Lower lobe of right lung (tissue), 2 donors: ENCODE measurements at regions not wholly inside any gene's neighbourhood (a gene's known extent, or its start where the extent isn't known, plus 50 kb on each side); places are given as distances from the start of the nearest gene placed in this dataset.
A peak's percentile ranks its signal among the peaks of the same experiment; 100 is the strongest.

Experiments used
- ATAC-seq, 2 donors: fragments of 200-7000 bp; cut with Tn5 transposase; one replicate each; pipeline ENCODE4 v1.9.1; 2020 to 2022; ENCODE audit warnings: mild to moderate bottlenecking in 2 of 2, moderate library complexity in 2 of 2
- DNase-seq: peaks from one replicate; pipeline ENCODE4 v3.0.0-alpha.2; 2020
- H3K27ac ChIP-seq: fragments of 200-600 bp; one replicate; pipeline ENCODE4 v1.8.0; 2022
- H3K27me3 ChIP-seq: fragments of 200-600 bp; one replicate; pipeline ENCODE4 v1.8.0; 2022; ENCODE audit warnings: low read depth
- H3K36me3 ChIP-seq: fragments of 200-600 bp; one replicate; pipeline ENCODE4 v1.8.0; 2022; ENCODE audit warnings: mild to moderate bottlenecking
- H3K4me1 ChIP-seq: fragments of 200-600 bp; one replicate; pipeline ENCODE4 v1.8.0; 2022
- H3K4me3 ChIP-seq: fragments of 200-600 bp; one replicate; pipeline ENCODE4 v1.8.0; 2022; ENCODE audit warnings: mild to moderate bottlenecking
- H3K9me3 ChIP-seq: fragments of 200-600 bp; one replicate; pipeline ENCODE4 v1.8.0; 2022
- CTCF ChIP-seq: fragments of 200-600 bp; IDR thresholded peaks from one replicate; pipeline ENCODE4 v1.8.0; 2022; ENCODE audit warnings: antibody characterized with exemption, mild to moderate bottlenecking
- intact Hi-C: fragments of 100-400 bp; cut with DNase I; formaldehyde crosslinking; loops from one replicate; pipeline ENCODE4 v1.11.0; 2022
- donor health status: DM: no; HTN: yes; CAD: no; lungs with severe emphysema.

GRCh38 chr4:186891859-186892486 is 168.3 kb upstream of the FAT1 start:
- Histone ChIP-seq H3K9me3 (no peaks in the 10 kb centered on the region), H3K4me3 (no peak overlapping the region), H3K36me3 (no peaks in the 10 kb centered on the region), H3K4me1 (no peaks in the 10 kb centered on the region), H3K27ac (no peak overlapping the region), H3K27me3 (no peaks in the 10 kb centered on the region)
- TF ChIP-seq CTCF = no peak
- DNase-seq = no peak
- no peak for ATAC-seq
- intact Hi-C loops = no loop called here

GRCh38 chr4:186898367-186898766 is 174.7 kb upstream of the FAT1 start:
- intact Hi-C loops = no loop called here
- no peak for TF ChIP-seq CTCF
- H3K4me3 ChIP-seq = no peak overlapping the region

GRCh38 chr4:186900232-186900900 is 176.7 kb upstream of the FAT1 start:
- DNase-seq = no peak
- no peaks in the 10 kb centered on the region for H3K36me3 ChIP-seq
- H3K9me3 ChIP-seq = no peaks in the 10 kb centered on the region
- H3K27ac ChIP-seq = no peak overlapping the region
- H3K4me1 ChIP-seq = peaks cover 12% of the 10 kb centered on the region
- intact Hi-C loops = no loop called here
- ATAC-seq = peak in 1 of 2 donors; percentile 37
- TF ChIP-seq CTCF = no peak
- no peak overlapping the region for H3K4me3 ChIP-seq
- H3K27me3 ChIP-seq = no peaks in the 10 kb centered on the region

More at GRCh38 chr4:186898367-186898766, 174.7 kb upstream of the FAT1 start:
- no peak overlapping the region for H3K27ac ChIP-seq
- no peaks in the 10 kb centered on the region for H3K27me3 ChIP-seq
- H3K36me3 ChIP-seq = no peaks in the 10 kb centered on the region
- no peaks in the 10 kb centered on the region for H3K9me3 ChIP-seq
- peaks cover 12% of the 10 kb centered on the region for H3K4me1 ChIP-seq
- ATAC-seq (no peak), DNase-seq (no peak)

GRCh38 chr4:186900984-186901383 is 177.3 kb upstream of the FAT1 start:
- no peak overlapping the region for H3K4me3 ChIP-seq
- no peaks in the 10 kb centered on the region for H3K9me3 ChIP-seq
- no peak overlapping the region for H3K27ac ChIP-seq
- intact Hi-C loops = no loop called here
- H3K36me3 ChIP-seq = no peaks in the 10 kb centered on the region
- DNase-seq (no peak), ATAC-seq (no peak)
- peaks cover 12% of the 10 kb centered on the region for H3K4me1 ChIP-seq
- no peaks in the 10 kb centered on the region for H3K27me3 ChIP-seq
- TF ChIP-seq CTCF = no peak

GRCh38 chr4:186901850-186902249 is 178.2 kb upstream of the FAT1 start:
- ATAC-seq (no peak), DNase-seq (no peak)
- no peak for TF ChIP-seq CTCF
- peaks cover 12% of the 10 kb centered on the region for H3K4me1 ChIP-seq
- H3K4me3 ChIP-seq = no peak overlapping the region
- no peaks in the 10 kb centered on the region for H3K36me3 ChIP-seq
- no peak overlapping the region for H3K27ac ChIP-seq
- H3K9me3 ChIP-seq = no peaks in the 10 kb centered on the region
- intact Hi-C loops = no loop called here
- H3K27me3 ChIP-seq = no peaks in the 10 kb centered on the region
